Activated T-cell treated with anti-CD3 and anti-CD28 coated beads, Interleukin-2, amount 50 U/mL, for 72 hours (primary cell): ENCODE measurements at regions not wholly inside any gene's neighbourhood (a gene's known extent, or its start where the extent isn't known, plus 50 kb on each side); places are given as distances from the start of the nearest gene placed in this dataset.

Source experiments
- ATAC-seq, 2 donors: fragments of 150-1000 bp; cut with Tn5 transposase; replicated peaks in 1 of 2; 2 replicates each; pipeline ENCODE4 v1.10.0; 2021; ENCODE audit warnings: moderate library complexity in 2 of 2, mild to moderate bottlenecking in 1 of 2
- DNase-seq, 2 donors: peaks; one replicate each; pipeline ENCODE4 v3.0.0; 2021 to 2022; ENCODE audit warnings: mixed read lengths in 1 of 2
- H3K27ac Mint-ChIP-seq: one replicate; pipeline ENCODE4 v1.8.0; 2022; ENCODE audit warnings: mild to moderate bottlenecking, moderate library complexity, mixed read lengths
- H3K27me3 Mint-ChIP-seq: one replicate; pipeline ENCODE4 v1.8.0; 2022; ENCODE audit warnings: low read depth, mixed read lengths
- H3K36me3 Mint-ChIP-seq, 2 donors: one replicate each; pipeline ENCODE4 v1.8.0; 2022; ENCODE audit warnings: mixed read lengths in 2 of 2, mild to moderate bottlenecking in 1 of 2; ENCODE audit not compliant: insufficient read depth in 2 of 2
- H3K4me1 Mint-ChIP-seq: one replicate; pipeline ENCODE4 v1.8.0; 2022; ENCODE audit warnings: low read depth, mixed read lengths
- H3K4me3 Mint-ChIP-seq, 2 donors: one replicate each; pipeline ENCODE4 v1.8.0; 2022; ENCODE audit warnings: mild to moderate bottlenecking in 2 of 2, mixed read lengths in 2 of 2, moderate library complexity in 2 of 2
- H3K9me3 Mint-ChIP-seq, 2 donors: one replicate each; pipeline ENCODE4 v1.8.0; 2022; ENCODE audit warnings: mixed read lengths in 2 of 2

- DNase-seq (no peak), ATAC-seq (no peak)
- H3K9me3 Mint-ChIP-seq, result no peaks in the 10 kb centered on the region
- no peaks in the 10 kb centered on the region for H3K4me1 Mint-ChIP-seq
- H3K27me3 Mint-ChIP-seq, result no peaks in the 10 kb centered on the region
- H3K36me3 Mint-ChIP-seq, result no peaks in the 10 kb centered on the region
- no peak overlapping the region for H3K27ac Mint-ChIP-seq
- no peak overlapping the region for H3K4me3 Mint-ChIP-seq
Observed at GRCh38 chr19:30897553-30897952, 451.7 kb downstream of the TSHZ3 start.

GRCh38 chr19:30897034-30897433, 452.2 kb downstream of the TSHZ3 start:
- ATAC-seq, result no peak
- Mint-ChIP-seq H3K9me3 (no peaks in the 10 kb centered on the region), H3K4me3 (no peak overlapping the region), H3K27me3 (no peaks in the 10 kb centered on the region), H3K36me3 (no peaks in the 10 kb centered on the region), H3K27ac (no peak overlapping the region), H3K4me1 (no peaks in the 10 kb centered on the region)
- no peak for DNase-seq

GRCh38 chr19:30896554-30896953, 452.7 kb downstream of the TSHZ3 start:
- no peak overlapping the region for H3K4me3 Mint-ChIP-seq
- no peaks in the 10 kb centered on the region for H3K4me1 Mint-ChIP-seq
- ATAC-seq, result no peak
- H3K27me3 Mint-ChIP-seq, result no peaks in the 10 kb centered on the region
- H3K27ac Mint-ChIP-seq, result no peak overlapping the region
- DNase-seq, result no peak
- no peaks in the 10 kb centered on the region for H3K36me3 Mint-ChIP-seq
- no peaks in the 10 kb centered on the region for H3K9me3 Mint-ChIP-seq

GRCh38 chr19:30895946-30896345, 453.3 kb downstream of the TSHZ3 start:
- no peaks in the 10 kb centered on the region for H3K9me3 Mint-ChIP-seq
- no peak overlapping the region for H3K4me3 Mint-ChIP-seq
- no peak for ATAC-seq
- H3K27ac Mint-ChIP-seq, result no peak overlapping the region
- H3K4me1 Mint-ChIP-seq, result no peaks in the 10 kb centered on the region
- no peaks in the 10 kb centered on the region for H3K36me3 Mint-ChIP-seq
- no peaks in the 10 kb centered on the region for H3K27me3 Mint-ChIP-seq
- DNase-seq, result no peak

GRCh38 chr19:30891051-30891450, 458.2 kb downstream of the TSHZ3 start:
- ATAC-seq (no peak), DNase-seq (no peak)
- no peaks in the 10 kb centered on the region for H3K36me3 Mint-ChIP-seq
- H3K4me1 Mint-ChIP-seq, result no peaks in the 10 kb centered on the region
- H3K9me3 Mint-ChIP-seq, result no peaks in the 10 kb centered on the region
- peaks cover 5% of the 10 kb centered on the region for H3K27me3 Mint-ChIP-seq
- H3K4me3 Mint-ChIP-seq, result no peak overlapping the region
- no peak overlapping the region for H3K27ac Mint-ChIP-seq

- ATAC-seq, result no peak
- DNase-seq, result no peak
Observed at GRCh38 chr19:30890033-30890432, 459.2 kb downstream of the TSHZ3 start.

GRCh38 chr19:30888937-30889336, 460.3 kb downstream of the TSHZ3 start:
- peaks cover 5% of the 10 kb centered on the region for H3K27me3 Mint-ChIP-seq
- H3K4me1 Mint-ChIP-seq, result no peaks in the 10 kb centered on the region
- no peaks in the 10 kb centered on the region for H3K36me3 Mint-ChIP-seq

More at GRCh38 chr19:30890033-30890432, 459.2 kb downstream of the TSHZ3 start:
- H3K27ac Mint-ChIP-seq, result no peak overlapping the region
- no peaks in the 10 kb centered on the region for H3K4me1 Mint-ChIP-seq
- peaks cover 5% of the 10 kb centered on the region for H3K27me3 Mint-ChIP-seq
- no peak overlapping the region for H3K4me3 Mint-ChIP-seq
- no peaks in the 10 kb centered on the region for H3K9me3 Mint-ChIP-seq
- no peaks in the 10 kb centered on the region for H3K36me3 Mint-ChIP-seq

GRCh38 chr19:30887042-30887441, 462.2 kb downstream of the TSHZ3 start:
- H3K27me3 Mint-ChIP-seq, result peaks cover 5% of the 10 kb centered on the region
- ATAC-seq (no peak), DNase-seq (no peak)
- H3K9me3 Mint-ChIP-seq, result peaks cover 0 to 1% of the 10 kb centered on the region in 2 donors
- no peaks in the 10 kb centered on the region for H3K4me1 Mint-ChIP-seq
- H3K4me3 Mint-ChIP-seq, result no peak overlapping the region
- no peaks in the 10 kb centered on the region for H3K36me3 Mint-ChIP-seq
- H3K27ac Mint-ChIP-seq, result no peak overlapping the region

More at GRCh38 chr19:30888937-30889336, 460.3 kb downstream of the TSHZ3 start:
- DNase-seq, result no peak
- Mint-ChIP-seq H3K9me3 (peaks cover 0 to 1% of the 10 kb centered on the region in 2 donors), H3K4me3 (no peak overlapping the region), H3K27ac (no peak overlapping the region)
- no peak for ATAC-seq

- Mint-ChIP-seq H3K9me3 (peaks cover 0 to 1% of the 10 kb centered on the region in 2 donors), H3K27ac (no peak overlapping the region), H3K4me1 (no peaks in the 10 kb centered on the region), H3K4me3 (no peak overlapping the region), H3K27me3 (peaks cover 5% of the 10 kb centered on the region), H3K36me3 (no peaks in the 10 kb centered on the region)
- no peak for ATAC-seq
- DNase-seq, result no peak
Observed at GRCh38 chr19:30886222-30886621, 463.0 kb downstream of the TSHZ3 start.

GRCh38 chr19:30884146-30884812, 465.0 kb downstream of the TSHZ3 start:
- DNase-seq (no peak), ATAC-seq (no peak)
- Mint-ChIP-seq H3K4me1 (no peaks in the 10 kb centered on the region), H3K36me3 (no peaks in the 10 kb centered on the region), H3K4me3 (no peak overlapping the region), H3K9me3 (peaks cover 0 to 1% of the 10 kb centered on the region in 2 donors), H3K27me3 (no peaks in the 10 kb centered on the region), H3K27ac (no peak overlapping the region)

GRCh38 chr19:30883071-30883470, 466.2 kb downstream of the TSHZ3 start:
- no peak for ATAC-seq
- no peak for DNase-seq

GRCh38 chr19:30882411-30883005, 466.7 kb downstream of the TSHZ3 start:
- Mint-ChIP-seq H3K27ac (no peak overlapping the region), H3K9me3 (peaks cover 0 to 1% of the 10 kb centered on the region in 2 donors), H3K27me3 (no peaks in the 10 kb centered on the region), H3K4me3 (no peak overlapping the region), H3K4me1 (peaks cover 4% of the 10 kb centered on the region), H3K36me3 (no peaks in the 10 kb centered on the region)
- ATAC-seq, result no peak
- DNase-seq, result no peak

More at GRCh38 chr19:30883071-30883470, 466.2 kb downstream of the TSHZ3 start:
- H3K27me3 Mint-ChIP-seq, result no peaks in the 10 kb centered on the region
- peaks cover 0 to 1% of the 10 kb centered on the region in 2 donors for H3K9me3 Mint-ChIP-seq
- H3K4me1 Mint-ChIP-seq, result no peaks in the 10 kb centered on the region
- H3K4me3 Mint-ChIP-seq, result no peak overlapping the region
- H3K36me3 Mint-ChIP-seq, result no peaks in the 10 kb centered on the region
- no peak overlapping the region for H3K27ac Mint-ChIP-seq

- H3K27ac Mint-ChIP-seq, result no peak overlapping the region
- no peak overlapping the region for H3K4me3 Mint-ChIP-seq
- no peak for ATAC-seq
- DNase-seq, result no peak
- peaks cover 5% of the 10 kb centered on the region for H3K4me1 Mint-ChIP-seq
- H3K9me3 Mint-ChIP-seq, result peaks cover 0 to 1% of the 10 kb centered on the region in 2 donors
- no peaks in the 10 kb centered on the region for H3K36me3 Mint-ChIP-seq
- H3K27me3 Mint-ChIP-seq, result no peaks in the 10 kb centered on the region
Observed at GRCh38 chr19:30881930-30882329, 467.3 kb downstream of the TSHZ3 start.

- H3K4me3 Mint-ChIP-seq, result no peak overlapping the region
- no peak overlapping the region for H3K27ac Mint-ChIP-seq
- H3K27me3 Mint-ChIP-seq, result no peaks in the 10 kb centered on the region
- H3K36me3 Mint-ChIP-seq, result no peaks in the 10 kb centered on the region
- no peak for ATAC-seq
- DNase-seq, result no peak
- H3K4me1 Mint-ChIP-seq, result peaks cover 5% of the 10 kb centered on the region
- H3K9me3 Mint-ChIP-seq, result peaks cover 0 to 1% of the 10 kb centered on the region in 2 donors
Observed at GRCh38 chr19:30881281-30881680, 468.0 kb downstream of the TSHZ3 start.
